ENCODE measurements at regions not wholly inside any gene's neighbourhood (a gene's known extent, or its start where the extent isn't known, plus 50 kb on each side); places are given as distances from the start of the nearest gene placed in this dataset.

GRCh38 chr12:114054982-114055381 lies 88.9 kb upstream of the RBM19 start:
- no peak for ATAC-seq
- TF ChIP-seq POLR2A (IDR thresholded peaks at IDR 0.05) (no peak), CTCF (IDR thresholded peaks at IDR 0.05) (no peak)
- Histone ChIP-seq H3K36me3 (no peaks in the 10 kb centered on the region), H3K4me1 (no peaks in the 10 kb centered on the region), H3K27ac (no peak overlapping the region), H3K4me3 (no peak overlapping the region), H3K27me3 (no peaks in the 10 kb centered on the region), H3K9me3 (peaks cover 0 to 3% (median 0%) of the 10 kb centered on the region in 12 donors)
- no peak for DNase-seq
- intact Hi-C loops (cut with DNase I), result no loop called here
- WGBS, 4 donors, result 74 to 85% (median 78%) methylated on average over 7 of the region's 7 CpGs

- no peaks in the 10 kb centered on the region for H3K36me3 ChIP-seq
- DNase-seq (no peak), ATAC-seq (no peak)
- peaks cover 0 to 16% (median 5%) of the 10 kb centered on the region in 9 donors for H3K27me3 ChIP-seq
- intact Hi-C loops (cut with DNase I), result no loop called here
- 63 to 76% (median 70%) methylated on average over 6 of the region's 6 CpGs for WGBS, 4 donors
- H3K27ac ChIP-seq, result no peak overlapping the region
- H3K4me3 ChIP-seq, result no peak overlapping the region
- H3K9me3 ChIP-seq, result no peaks in the 10 kb centered on the region
- H3K4me1 ChIP-seq, result no peaks in the 10 kb centered on the region
- TF ChIP-seq CTCF (IDR thresholded peaks at IDR 0.05), result no peak
- TF ChIP-seq POLR2A (IDR thresholded peaks at IDR 0.05), result no peak
Observed at GRCh38 chr12:114046236-114046998, 80.3 kb upstream of the RBM19 start.

GRCh38 chr12:114045349-114045748 lies 79.2 kb upstream of the RBM19 start:
- H3K27me3 ChIP-seq, result peaks cover 0 to 16% (median 7%) of the 10 kb centered on the region in 9 donors
- WGBS, 4 donors, result 56 to 62% (median 60%) methylated on average over 7 of the region's 7 CpGs
- H3K4me1 ChIP-seq, result no peaks in the 10 kb centered on the region
- ATAC-seq, result no peak
- intact Hi-C loops (cut with DNase I), result no loop called here
- no peak overlapping the region for H3K27ac ChIP-seq
- DNase-seq, result no peak
- no peak overlapping the region for H3K4me3 ChIP-seq
- TF ChIP-seq POLR2A (IDR thresholded peaks at IDR 0.05) (no peak), CTCF (IDR thresholded peaks at IDR 0.05) (no peak)
- no peaks in the 10 kb centered on the region for H3K36me3 ChIP-seq
- H3K9me3 ChIP-seq, result no peaks in the 10 kb centered on the region

GRCh38 chr12:114041590-114041989 lies 75.5 kb upstream of the RBM19 start:
- Histone ChIP-seq H3K9me3 (no peaks in the 10 kb centered on the region), H3K4me3 (no peak overlapping the region), H3K27me3 (peaks cover 0 to 19% (median 9%) of the 10 kb centered on the region in 9 donors), H3K36me3 (no peaks in the 10 kb centered on the region), H3K4me1 (no peaks in the 10 kb centered on the region), H3K27ac (no peak overlapping the region)
- intact Hi-C loops (cut with DNase I), result no loop called here
- TF ChIP-seq POLR2A (IDR thresholded peaks at IDR 0.05), result no peak
- TF ChIP-seq CTCF (IDR thresholded peaks at IDR 0.05), result no peak
- no peak for ATAC-seq
- WGBS, 4 donors, result 75 to 82% (median 79%) methylated on average over 1 of the region's 1 CpG
- DNase-seq, result no peak

All from heart left ventricle (tissue), 16 donors.